SK-N-SH (cell line): ENCODE measurements at regions not wholly inside any gene's neighbourhood (a gene's known extent, or its start where the extent isn't known, plus 50 kb on each side); places are given as distances from the start of the nearest gene placed in this dataset.

ENCODE experiments used
- CTCF ChIA-PET: fragments of 300-600, 350-600 bp; formaldehyde crosslinking; extraction: SDS; loops from one replicate; lab custom pipeline; 2021; lab: Yijun Ruan, JAX
- POLR2A ChIA-PET: fragments of 350-600 bp; sonication (Branson Sonifier 250); formaldehyde crosslinking; extraction: SDS; loops from one replicate; lab custom pipeline; 2020; ENCODE audit warnings: antibody characterized with exemption, inconsistent platforms; lab: Yijun Ruan, JAX
- DNase-seq: peaks from one replicate; pipeline ENCODE4 v3.0.0; 2012
- H2AFZ ChIP-seq: fragments of 200-600 bp; sonication (generic); 2 replicates; pipeline ENCODE4 v1.8.1; 2016; ENCODE audit warnings: antibody characterized with exemption, mild to moderate bottlenecking, low read depth
- H3F3A ChIP-seq: fragments of 200-600 bp; sonication (generic); replicated peaks from 2 replicates; pipeline ENCODE3; 2016; ENCODE audit warnings: antibody characterized with exemption, mild to moderate bottlenecking; ENCODE audit not compliant: insufficient read depth
- H3K27ac ChIP-seq, 2 experiments: fragments of 200-500 bp in 1 of 2; fragments of 200-600 bp in 1 of 2; sonication (Bioruptor generic) in 1 of 2; sonication (generic), shearing (Covaris generic) in 1 of 2; 2 replicates each; pipeline versions ENCODE4 v1.5.1 to v1.6.1; 2014 to 2016; ENCODE audit warnings: low read depth in 2 of 2, inconsistent platforms in 1 of 2, low read length in 1 of 2, mild to moderate bottlenecking in 1 of 2, mixed read lengths in 1 of 2
- H3K27me3 ChIP-seq: fragments of 200-600 bp; sonication (generic), shearing (Covaris generic); 2 replicates; pipeline ENCODE4 v1.6.1; 2016; ENCODE audit warnings: mixed run types; ENCODE audit not compliant: insufficient read depth
- H3K36me3 ChIP-seq, 2 experiments: fragments of 200-500 bp in 1 of 2; fragments of 200-600 bp in 1 of 2; sonication (Bioruptor generic) in 1 of 2; sonication (generic) in 1 of 2; replicated peaks in 1 of 2; 2 replicates each; pipeline versions ENCODE3 to v1.5.1; 2014 to 2016; ENCODE audit warnings: low read length in 1 of 2, mild to moderate bottlenecking in 1 of 2; ENCODE audit not compliant: insufficient read depth in 2 of 2, control insufficient read depth in 1 of 2
- H3K4me1 ChIP-seq, 2 experiments: fragments of 200-500 bp in 1 of 2; fragments of 200-600 bp in 1 of 2; sonication (Bioruptor generic) in 1 of 2; sonication (generic), shearing (Covaris generic) in 1 of 2; 2 replicates each; pipeline versions ENCODE4 v1.5.1 to v1.6.1; 2014 to 2016; ENCODE audit warnings: low read depth in 1 of 2, low read length in 1 of 2, mixed run types in 1 of 2; ENCODE audit not compliant: insufficient read depth in 2 of 2, control insufficient read depth in 1 of 2
- H3K4me2 ChIP-seq: fragments of 200-600 bp; sonication (generic), shearing (Covaris generic); 2 replicates; pipeline ENCODE4 v1.6.1; 2017; ENCODE audit warnings: mixed run types
- H3K4me3 ChIP-seq, 2 experiments: fragments of 200-500 bp in 1 of 2; fragments of 200-600 bp in 1 of 2; sonication (Bioruptor generic) in 1 of 2; sonication (generic), shearing (Covaris generic) in 1 of 2; 2 replicates each; pipeline versions ENCODE4 v1.5.1 to v1.8.1; 2014 to 2016; ENCODE audit warnings: low read depth in 2 of 2, inconsistent platforms in 1 of 2, low read length in 1 of 2, mild to moderate bottlenecking in 1 of 2, mixed read lengths in 1 of 2, moderate library complexity in 1 of 2
- H3K79me2 ChIP-seq: fragments of 200-600 bp; sonication (generic); 2 replicates; pipeline ENCODE4 v1.8.1; 2017; ENCODE audit warnings: mild to moderate bottlenecking; ENCODE audit not compliant: insufficient read depth
- H3K9ac ChIP-seq: fragments of 200-600 bp; sonication (generic); 2 replicates; pipeline ENCODE4 v1.6.1; 2017; ENCODE audit warnings: mixed run types
- H3K9me2 ChIP-seq: fragments of 200-600 bp; sonication (generic); 2 replicates; pipeline ENCODE4 v1.6.1; 2017; ENCODE audit warnings: mixed run types
- H3K9me3 ChIP-seq: fragments of 200-600 bp; sonication (generic); 2 replicates; pipeline ENCODE4 v1.6.1; 2017; ENCODE audit warnings: mixed run types, mild to moderate bottlenecking, moderate library complexity
- H4K20me1 ChIP-seq: fragments of 200-600 bp; sonication (generic); 2 replicates; pipeline ENCODE4 v1.6.1; 2017; ENCODE audit warnings: mild to moderate bottlenecking, mixed run types; ENCODE audit not compliant: insufficient read depth
- CHD2 ChIP-seq: fragments of 150-350 bp; IDR thresholded peaks from 2 replicates; pipeline ENCODE4 v1.6.1; 2018; ENCODE audit warnings: low read length; ENCODE audit not compliant: partially characterized antibody
- ELF1 ChIP-seq: IDR thresholded peaks from 2 replicates; pipeline ENCODE4 v1.4.0; 2012
- EP300 ChIP-seq, 2 experiments: IDR thresholded peaks; 2 replicates each; pipeline versions ENCODE4 v1.4.0 to v1.6.1; 2012; ENCODE audit warnings: borderline replicate concordance in 1 of 2, low read depth in 1 of 2, low read length in 1 of 2
- EZH2phosphoT487 ChIP-seq: fragments of 200-600 bp; sonication (generic); IDR thresholded peaks from 2 replicates; pipeline ENCODE4 v1.6.1; 2017; ENCODE audit warnings: low read depth, mixed run types, mild to moderate bottlenecking, antibody characterized with exemption, moderate library complexity, borderline replicate concordance
- FOSL2 ChIP-seq: IDR thresholded peaks from 2 replicates; pipeline ENCODE4 v1.4.0; 2012; ENCODE audit warnings: low read depth, mild to moderate bottlenecking, moderate library complexity, borderline replicate concordance
- FOXM1 ChIP-seq: IDR thresholded peaks from 2 replicates; pipeline ENCODE4 v1.4.0; 2012; ENCODE audit warnings: low read depth, mild to moderate bottlenecking
- GABPA ChIP-seq: IDR thresholded peaks from 2 replicates; pipeline ENCODE4 v1.4.0; 2012; ENCODE audit warnings: low read depth, mild to moderate bottlenecking
- GATA2 ChIP-seq: sonication (generic); formaldehyde crosslinking; IDR thresholded peaks from 2 replicates; pipeline ENCODE4 v1.5.0; 2020; ENCODE audit warnings: mild to moderate bottlenecking, missing genetic modification reagents
- MXI1 ChIP-seq: IDR thresholded peaks from 2 replicates; pipeline ENCODE4 v1.6.1; 2012; ENCODE audit warnings: mild to moderate bottlenecking, low read depth, low read length, improper control_type of control experiment
- NRF1 ChIP-seq: IDR thresholded peaks from 2 replicates; pipeline ENCODE4 v1.6.1; 2012; ENCODE audit warnings: low read depth, mild to moderate bottlenecking, low read length
- PBX3 ChIP-seq: IDR thresholded peaks from 2 replicates; pipeline ENCODE4; 2012
- RCOR1 ChIP-seq: fragments of 150-350 bp; IDR thresholded peaks from 2 replicates; pipeline ENCODE4 v1.6.1; 2017; ENCODE audit warnings: antibody characterized with exemption, low read length
- REST ChIP-seq: IDR thresholded peaks from 2 replicates; pipeline ENCODE4 v1.6.1; 2012; ENCODE audit warnings: mild to moderate bottlenecking, low read depth, low read length, moderate library complexity
- RXRA ChIP-seq: IDR thresholded peaks from 2 replicates; pipeline ENCODE4 v1.4.0; 2012; ENCODE audit warnings: low read depth, mild to moderate bottlenecking, borderline replicate concordance
- SIN3A ChIP-seq: IDR thresholded peaks from 2 replicates; pipeline ENCODE4 v1.6.1; 2012; ENCODE audit warnings: low read depth, mild to moderate bottlenecking, low read length, moderate library complexity, borderline replicate concordance
- TEAD4 ChIP-seq: IDR thresholded peaks from 2 replicates; pipeline ENCODE4 v1.4.0; 2012; ENCODE audit warnings: mild to moderate bottlenecking, borderline replicate concordance; ENCODE audit not compliant: insufficient read depth
- USF1 ChIP-seq: IDR thresholded peaks from 2 replicates; pipeline ENCODE4 v1.4.0; 2012; ENCODE audit warnings: low read depth, borderline replicate concordance
- ZBTB33 ChIP-seq: IDR thresholded peaks from 2 replicates; pipeline ENCODE4 v1.4.0; 2012; ENCODE audit warnings: low read depth, borderline replicate concordance
- WGBS: methylation state at CpG from one replicate; pipeline ENCODE4 v1.1.6; 2017; ENCODE audit warnings: low lambda C conversion rate; 5-methylcytosine and 5-hydroxymethylcytosine counted together

GRCh38 chr2:145066151-145066661 lies 546.3 kb upstream of the ZEB2 start:
- DNase-seq: no peak
- Histone ChIP-seq H3K36me3 (no peaks in the 10 kb centered on the region), H3K27me3 (no peaks in the 10 kb centered on the region), H2AFZ (peak overlapping the region; percentile 25; the same call in 1 of the 2 replicates), H3K4me1 (no peaks in the 10 kb centered on the region), H3K27ac (no peak overlapping the region), H3K4me2 (no peak overlapping the region), H4K20me1 (no peaks in the 10 kb centered on the region), H3K4me3 (no peak overlapping the region), H3K9ac (no peak overlapping the region), H3K9me2 (no peaks in the 10 kb centered on the region), H3K9me3 (no peaks in the 10 kb centered on the region), H3K79me2 (no peaks in the 10 kb centered on the region), H3F3A (no peaks in the 10 kb centered on the region)
- 74% methylated on average over 4 of the region's 4 CpGs for WGBS
- POLR2A ChIA-PET: no interaction called here
- no peak for TF ChIP-seq FOSL2
- TF ChIP-seq PBX3: no peak
- CTCF ChIA-PET: interaction anchor here (1.2 kb wide), 1 partner anchor 44 kb away, joined by 4 read pairs; no protein-coding TSS in a partner anchor

GRCh38 chr2:145065342-145065741 lies 545.4 kb upstream of the ZEB2 start:
- Histone ChIP-seq H3K36me3 (no peaks in the 10 kb centered on the region), H3K27ac (no peak overlapping the region), H3K9me2 (no peaks in the 10 kb centered on the region), H3K4me3 (no peak overlapping the region), H3K4me1 (no peaks in the 10 kb centered on the region), H3K79me2 (no peaks in the 10 kb centered on the region), H3K27me3 (no peaks in the 10 kb centered on the region), H2AFZ (no peak overlapping the region), H4K20me1 (no peaks in the 10 kb centered on the region), H3K9me3 (no peaks in the 10 kb centered on the region), H3K4me2 (no peak overlapping the region), H3K9ac (no peak overlapping the region), H3F3A (no peaks in the 10 kb centered on the region)
- WGBS: 95% methylated on average over 1 of the region's 1 CpG
- CTCF ChIA-PET: no interaction called here
- no peak for DNase-seq
- POLR2A ChIA-PET: no interaction called here
- TF ChIP-seq EP300 (IDR thresholded peaks at IDR 0.05; ENCODE audit: borderline replicate concordance in 1 of 2, low read depth in 1 of 2, low read length in 1 of 2): no peak
- no peak for TF ChIP-seq NRF1
- TF ChIP-seq PBX3: no peak
- no peak for TF ChIP-seq RCOR1
- TF ChIP-seq ZBTB33: no peak
- TF ChIP-seq TEAD4: no peak
- no peak for TF ChIP-seq CHD2
- TF ChIP-seq RXRA: no peak
- no peak for TF ChIP-seq MXI1
- TF ChIP-seq FOSL2: no peak
- no peak for TF ChIP-seq REST
- no peak for TF ChIP-seq SIN3A
- TF ChIP-seq GABPA: no peak
- TF ChIP-seq USF1: no peak
- no peak for TF ChIP-seq FOXM1
- TF ChIP-seq ELF1: no peak
- TF ChIP-seq GATA2 (CRISPR knock-in tag): no peak
- no peak for TF ChIP-seq EZH2phosphoT487
